ENCODE measurements at regions not wholly inside any gene's neighbourhood (a gene's known extent, or its start where the extent isn't known, plus 50 kb on each side); places are given as distances from the start of the nearest gene placed in this dataset.

- no peak for DNase-seq (ENCODE audit: low read depth)
Observed at GRCh38 chr6:43948527-43949485, 178.4 kb downstream of the MRPL14 start.

- no peak for DNase-seq (ENCODE audit: low read depth)
Observed at GRCh38 chr6:43947860-43948259, 177.8 kb downstream of the VEGFA start.

GRCh38 chr6:43946641-43947363, 176.8 kb downstream of the VEGFA start:
- DNase-seq (ENCODE audit: low read depth), result no peak

GRCh38 chr6:43945768-43946080, 175.7 kb downstream of the VEGFA start:
- no peak for DNase-seq (ENCODE audit: low read depth)

- DNase-seq (ENCODE audit: low read depth), result no peak
Observed at GRCh38 chr6:43944908-43945767, 175.1 kb downstream of the VEGFA start.

GRCh38 chr6:43943781-43944250, 173.8 kb downstream of the VEGFA start:
- DNase-seq (ENCODE audit: low read depth), result no peak

GRCh38 chr6:43943099-43943766, 173.2 kb downstream of the VEGFA start:
- no peak for DNase-seq (ENCODE audit: low read depth)

- no peak for DNase-seq (ENCODE audit: low read depth)
Observed at GRCh38 chr6:43942616-43943015, 172.6 kb downstream of the VEGFA start.

- DNase-seq (ENCODE audit: low read depth), result no peak
Observed at GRCh38 chr6:43942011-43942442, 172.0 kb downstream of the VEGFA start.

- DNase-seq (ENCODE audit: low read depth), result no peak
Observed at GRCh38 chr6:43941174-43941573, 171.2 kb downstream of the VEGFA start.

GRCh38 chr6:43940393-43941087, 170.5 kb downstream of the VEGFA start:
- DNase-seq (ENCODE audit: low read depth), result no peak

GRCh38 chr6:43940071-43940392, 170.0 kb downstream of the VEGFA start:
- DNase-seq (ENCODE audit: low read depth), result no peak

GRCh38 chr6:43939281-43940070, 169.5 kb downstream of the VEGFA start:
- no peak for DNase-seq (ENCODE audit: low read depth)

- no peak for DNase-seq (ENCODE audit: low read depth)
Observed at GRCh38 chr6:43938178-43939105, 168.4 kb downstream of the VEGFA start.

- DNase-seq (ENCODE audit: low read depth), result no peak
Observed at GRCh38 chr6:43937236-43938177, 167.5 kb downstream of the VEGFA start.

- DNase-seq (ENCODE audit: low read depth), result no peak
Observed at GRCh38 chr6:43936476-43936875, 166.5 kb downstream of the VEGFA start.

- DNase-seq (ENCODE audit: low read depth), result no peak
Observed at GRCh38 chr6:43935921-43936439, 166.0 kb downstream of the VEGFA start.
